AG10803 (cell line): ENCODE measurements at regions not wholly inside any gene's neighbourhood (a gene's known extent, or its start where the extent isn't known, plus 50 kb on each side); places are given as distances from the start of the nearest gene placed in this dataset.

Experiments
- DNase-seq: peaks from one replicate; pipeline ENCODE4 v3.0.0; 2010; ENCODE audit warnings: low read depth
- H3K4me3 ChIP-seq: 2 replicates; pipeline ENCODE4 v1.5.1; 2011; ENCODE audit warnings: mild to moderate bottlenecking, low read length, control low read depth
- CTCF ChIP-seq: conservative IDR thresholded peaks from 2 replicates; pipeline ENCODE4 v1.5.1; 2011; ENCODE audit warnings: mild to moderate bottlenecking, low read length, control low read depth, inconsistent platforms

GRCh38 chr17:14514973-14515372, 214.1 kb downstream of the HS3ST3B1 start:
- TF ChIP-seq CTCF, result peak; percentile 28

GRCh38 chr17:14513835-14514234, 213.0 kb downstream of the HS3ST3B1 start:
- H3K4me3 ChIP-seq, result no peak overlapping the region
- no peak for TF ChIP-seq CTCF
- no peak for DNase-seq

More at GRCh38 chr17:14514973-14515372, 214.1 kb downstream of the HS3ST3B1 start:
- no peak overlapping the region for H3K4me3 ChIP-seq
- DNase-seq, result peak; percentile 27

- DNase-seq, result peak; percentile 44
- no peak overlapping the region for H3K4me3 ChIP-seq
- TF ChIP-seq CTCF, result no peak
Measured at GRCh38 chr17:14510136-14510535, 209.3 kb downstream of the HS3ST3B1 start.

GRCh38 chr17:14508156-14508555, 207.3 kb downstream of the HS3ST3B1 start:
- TF ChIP-seq CTCF, result no peak
- no peak for DNase-seq
- no peak overlapping the region for H3K4me3 ChIP-seq

GRCh38 chr17:14506364-14506763, 205.5 kb downstream of the HS3ST3B1 start:
- DNase-seq, result no peak
- no peak for TF ChIP-seq CTCF
- H3K4me3 ChIP-seq, result no peak overlapping the region

GRCh38 chr17:14505606-14506005, 204.7 kb downstream of the HS3ST3B1 start:
- no peak for TF ChIP-seq CTCF
- DNase-seq, result no peak
- no peak overlapping the region for H3K4me3 ChIP-seq

- TF ChIP-seq CTCF, result no peak
- no peak overlapping the region for H3K4me3 ChIP-seq
- DNase-seq, result no peak
Measured at GRCh38 chr17:14499976-14500375, 199.1 kb downstream of the HS3ST3B1 start.
